ENCODE measurements at regions not wholly inside any gene's neighbourhood (a gene's known extent, or its start where the extent isn't known, plus 50 kb on each side); places are given as distances from the start of the nearest gene placed in this dataset.

GRCh38 chr11:81573367-81573766 lies 1160.3 kb downstream of the FAM181B start:
- no peak overlapping the region for H3K4me3 ChIP-seq (ENCODE audit: low read length)
- no peak overlapping the region for H3K27ac Mint-ChIP-seq
- H3K4me1 ChIP-seq (ENCODE audit: insufficient read depth, low read length) = no peaks in the 10 kb centered on the region
- no peaks in the 10 kb centered on the region for H3K9me3 ChIP-seq (ENCODE audit: control insufficient read depth in 1 of 2, insufficient read depth in 1 of 2, low read length in 2 of 2)
- no peaks in the 10 kb centered on the region for H3K36me3 Mint-ChIP-seq (ENCODE audit: low read depth)
- CTCF ChIA-PET = no interaction called here
- no peaks in the 10 kb centered on the region for H3K27me3 ChIP-seq (ENCODE audit: control insufficient read depth in 1 of 2, insufficient read depth in 2 of 2, low read length in 2 of 2)
- no peak for TF ChIP-seq CTCF (IDR thresholded peaks at IDR 0.05)
- DNase-seq (no peak), ATAC-seq (ENCODE audit: poor library complexity) (no peak)
- H3K9me3 Mint-ChIP-seq = no peaks in the 10 kb centered on the region
- no peak overlapping the region for H3K27ac ChIP-seq (ENCODE audit: low read depth in 1 of 2, low read length in 2 of 2)
- no peaks in the 10 kb centered on the region for H3K36me3 ChIP-seq (ENCODE audit: insufficient read depth, low read length)
- intact Hi-C loops (cut with DNase I, micrococcal nuclease) = no loop called here
- POLR2A ChIA-PET = no interaction called here
- H3K27me3 Mint-ChIP-seq = no peaks in the 10 kb centered on the region
- H3K4me3 Mint-ChIP-seq = no peak overlapping the region
- H3K4me1 Mint-ChIP-seq (ENCODE audit: low read depth) = no peaks in the 10 kb centered on the region

DNA sequence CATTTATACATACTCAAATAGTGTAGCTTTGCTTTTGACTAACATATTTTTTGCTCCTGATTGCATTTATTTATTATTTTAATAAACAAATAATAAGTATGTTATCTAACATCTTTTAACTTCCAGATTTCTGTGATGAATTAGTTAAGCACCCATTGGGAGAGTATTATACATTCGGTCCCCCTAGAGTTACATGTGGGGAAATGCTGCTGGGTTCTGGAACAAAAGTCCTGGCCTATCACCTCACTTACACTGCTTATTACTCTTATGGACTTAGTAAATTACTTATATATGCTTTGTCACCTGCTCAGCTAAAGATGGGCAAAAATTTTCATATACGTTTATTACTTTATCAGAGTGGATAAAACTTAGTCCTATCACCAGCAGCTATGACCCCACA lies 1163.0 kb downstream of the FAM181B start:
- TF ChIP-seq CTCF (IDR thresholded peaks at IDR 0.05) = no peak
- Histone ChIP-seq H3K36me3 (ENCODE audit: insufficient read depth, low read length) (no peaks in the 10 kb centered on the region), H3K27ac (ENCODE audit: low read depth in 1 of 2, low read length in 2 of 2) (no peak overlapping the region), H3K9me3 (ENCODE audit: control insufficient read depth in 1 of 2, insufficient read depth in 1 of 2, low read length in 2 of 2) (no peaks in the 10 kb centered on the region), H3K4me3 (ENCODE audit: low read length) (no peak overlapping the region), H3K27me3 (ENCODE audit: control insufficient read depth in 1 of 2, insufficient read depth in 2 of 2, low read length in 2 of 2) (no peaks in the 10 kb centered on the region), H3K4me1 (ENCODE audit: insufficient read depth, low read length) (no peaks in the 10 kb centered on the region)
- H3K4me3 Mint-ChIP-seq = no peak overlapping the region
- H3K36me3 Mint-ChIP-seq (ENCODE audit: low read depth) = no peaks in the 10 kb centered on the region
- intact Hi-C loops (cut with DNase I, micrococcal nuclease) = no loop called here
- no peaks in the 10 kb centered on the region for H3K9me3 Mint-ChIP-seq
- ATAC-seq (ENCODE audit: poor library complexity) (no peak), DNase-seq (no peak)
- H3K27me3 Mint-ChIP-seq = no peaks in the 10 kb centered on the region
- POLR2A ChIA-PET = no interaction called here
- H3K4me1 Mint-ChIP-seq (ENCODE audit: low read depth) = no peaks in the 10 kb centered on the region
- H3K27ac Mint-ChIP-seq = no peak overlapping the region
- CTCF ChIA-PET = no interaction called here

- DNase-seq (no peak), ATAC-seq (ENCODE audit: poor library complexity) (no peak)
- Histone ChIP-seq H3K36me3 (ENCODE audit: insufficient read depth, low read length) (no peaks in the 10 kb centered on the region), H3K4me1 (ENCODE audit: insufficient read depth, low read length) (no peaks in the 10 kb centered on the region), H3K9me3 (ENCODE audit: control insufficient read depth in 1 of 2, insufficient read depth in 1 of 2, low read length in 2 of 2) (no peaks in the 10 kb centered on the region), H3K27me3 (ENCODE audit: control insufficient read depth in 1 of 2, insufficient read depth in 2 of 2, low read length in 2 of 2) (no peaks in the 10 kb centered on the region), H3K27ac (ENCODE audit: low read depth in 1 of 2, low read length in 2 of 2) (no peak overlapping the region), H3K4me3 (ENCODE audit: low read length) (no peak overlapping the region)
- TF ChIP-seq CTCF (IDR thresholded peaks at IDR 0.05) = no peak
- no peaks in the 10 kb centered on the region for H3K27me3 Mint-ChIP-seq
- H3K4me3 Mint-ChIP-seq = no peak overlapping the region
- no peaks in the 10 kb centered on the region for H3K4me1 Mint-ChIP-seq (ENCODE audit: low read depth)
- POLR2A ChIA-PET = no interaction called here
- H3K27ac Mint-ChIP-seq = no peak overlapping the region
- no peaks in the 10 kb centered on the region for H3K9me3 Mint-ChIP-seq
- intact Hi-C loops (cut with DNase I, micrococcal nuclease) = no loop called here
- no peaks in the 10 kb centered on the region for H3K36me3 Mint-ChIP-seq (ENCODE audit: low read depth)
- CTCF ChIA-PET = no interaction called here
Observed at GRCh38 chr11:81569999-81570398, 1163.7 kb downstream of the FAM181B start.

Data from CD4-positive, alpha-beta T cell (primary cell).